A172 (cell line): ENCODE measurements at regions not wholly inside any gene's neighbourhood (a gene's known extent, or its start where the extent isn't known, plus 50 kb on each side); places are given as distances from the start of the nearest gene placed in this dataset.

Source experiments
- DNase-seq: peaks from one replicate; pipeline ENCODE4 v3.0.0-alpha.2; 2015; ENCODE audit warnings: low spot score

- no peak for DNase-seq
Measured at GRCh38 chr15:29919380-29919881, 97.2 kb upstream of the TJP1 start.

DNA sequence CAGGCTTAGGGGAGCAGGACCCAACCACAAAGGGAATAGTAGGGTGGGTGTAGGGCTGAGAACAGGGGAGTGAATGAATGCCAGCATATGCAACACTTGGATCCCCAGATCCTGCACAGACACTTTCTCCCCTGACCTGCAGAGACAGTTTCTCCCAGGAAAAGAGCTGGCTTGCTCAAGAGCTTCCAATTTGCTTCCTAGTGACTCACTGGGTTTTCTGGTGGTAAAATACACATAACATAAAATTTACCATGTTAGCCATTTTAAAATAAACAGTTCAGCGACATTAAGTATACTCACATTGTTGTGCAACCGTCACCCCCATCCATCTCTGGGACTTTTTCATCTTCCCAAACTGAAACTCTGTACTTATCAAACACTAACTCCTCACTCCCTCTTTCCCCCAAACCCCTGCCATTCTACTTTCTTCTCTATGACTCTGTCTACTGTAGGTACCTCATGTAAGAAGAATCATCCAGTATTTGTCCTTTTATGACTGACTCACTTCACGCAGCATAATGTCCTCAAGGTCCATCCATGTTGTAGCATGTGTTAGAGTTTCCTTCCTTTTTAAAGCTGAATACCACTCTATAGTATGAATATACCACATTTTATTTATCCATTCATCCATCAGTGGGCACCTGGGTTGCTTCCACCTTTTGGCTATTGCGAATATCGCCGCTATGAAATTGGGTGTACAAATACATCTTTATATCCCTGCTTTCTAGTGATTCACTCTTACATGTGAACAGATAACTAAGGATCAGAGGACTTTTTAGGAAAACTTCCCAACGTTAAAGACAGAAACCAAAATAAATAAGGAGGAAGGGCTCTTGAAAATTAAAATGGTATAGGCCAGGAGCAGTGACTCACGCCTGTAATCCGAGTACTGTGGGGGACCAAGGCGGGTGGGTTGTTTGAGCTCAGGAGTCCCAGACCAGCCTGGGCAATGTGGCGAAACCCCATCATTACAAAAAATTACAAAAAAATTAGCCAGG is 95.6 kb upstream of the TJP1 start:
- no peak for DNase-seq

DNA sequence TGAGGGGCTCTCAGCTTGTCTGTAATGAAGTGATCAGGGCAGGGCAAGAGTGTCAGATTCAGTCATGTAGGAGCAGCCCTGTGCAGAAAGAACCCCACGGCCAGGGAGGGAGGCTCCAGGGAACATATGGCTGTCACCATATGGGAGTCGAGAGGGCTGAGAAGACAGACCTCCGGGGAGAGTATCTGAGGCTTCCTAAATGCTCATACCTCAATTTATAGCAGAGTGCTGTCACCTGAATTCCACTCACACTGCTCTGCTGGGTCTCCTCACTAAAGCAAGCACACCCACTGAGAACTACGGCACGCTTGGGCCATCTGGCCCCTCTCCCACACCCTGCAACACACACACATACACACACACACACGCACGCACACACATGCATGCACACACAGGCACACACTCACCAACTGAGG is 92.3 kb upstream of the TJP1 start:
- no peak for DNase-seq

GRCh38 chr15:29913528-29914135 is 91.4 kb upstream of the TJP1 start:
- no peak for DNase-seq

DNA sequence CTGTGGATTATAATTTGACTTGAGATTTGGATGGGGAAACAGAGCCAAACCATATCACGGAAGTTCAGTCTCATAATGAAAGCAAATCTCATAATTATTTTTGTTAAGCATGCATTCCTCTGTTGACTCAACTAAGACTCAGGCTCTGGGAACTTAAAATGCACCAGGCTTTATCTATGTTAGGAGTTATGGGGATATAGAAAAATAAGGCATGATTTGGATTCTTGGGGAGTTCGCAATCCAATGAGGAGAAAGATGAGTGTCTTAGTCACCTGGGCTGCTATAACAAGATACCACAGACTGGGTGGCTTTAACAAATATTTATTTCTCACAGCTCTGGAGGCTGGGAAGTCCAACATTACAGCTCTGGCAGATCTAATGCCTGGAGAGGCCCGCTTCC is 89.4 kb upstream of the TJP1 start:
- DNase-seq = no peak

- no peak for DNase-seq
Measured at GRCh38 chr15:29910068-29910467, 87.8 kb upstream of the TJP1 start.

GRCh38 chr15:29904757-29905417 is 82.6 kb upstream of the TJP1 start:
- DNase-seq = no peak

DNA sequence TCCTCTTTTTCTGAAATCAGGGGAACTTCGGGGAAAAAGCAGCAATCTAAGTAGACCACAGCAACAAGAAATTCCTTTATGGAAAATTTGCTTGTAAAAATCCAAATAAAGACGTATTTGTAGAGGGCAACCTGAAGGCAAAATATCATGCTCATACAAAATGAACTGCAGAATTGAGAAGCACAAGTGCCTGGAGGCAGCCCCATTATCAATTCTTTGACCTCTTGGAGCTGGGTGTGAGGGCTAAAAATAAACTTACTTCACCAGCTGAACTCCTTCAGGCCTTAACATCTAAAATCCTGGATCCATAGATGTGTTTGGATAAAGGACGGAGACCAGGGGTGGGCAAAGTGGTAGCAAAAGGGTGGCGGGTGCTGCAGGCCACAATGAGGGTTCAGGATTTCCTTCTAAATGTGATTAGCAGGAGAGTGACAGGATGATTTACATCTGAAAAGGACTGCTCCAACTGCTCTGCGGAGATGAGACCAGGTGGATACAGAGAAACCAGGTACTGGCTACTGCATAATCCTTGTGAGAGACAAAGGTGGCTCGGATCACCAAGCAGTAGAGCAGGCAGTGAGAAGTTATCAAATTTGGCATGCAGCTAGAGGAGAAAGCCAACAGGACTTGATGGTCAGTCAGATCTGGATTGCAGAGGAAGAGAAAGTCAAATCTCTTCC is 81.7 kb upstream of the TJP1 start:
- no peak for DNase-seq

DNA sequence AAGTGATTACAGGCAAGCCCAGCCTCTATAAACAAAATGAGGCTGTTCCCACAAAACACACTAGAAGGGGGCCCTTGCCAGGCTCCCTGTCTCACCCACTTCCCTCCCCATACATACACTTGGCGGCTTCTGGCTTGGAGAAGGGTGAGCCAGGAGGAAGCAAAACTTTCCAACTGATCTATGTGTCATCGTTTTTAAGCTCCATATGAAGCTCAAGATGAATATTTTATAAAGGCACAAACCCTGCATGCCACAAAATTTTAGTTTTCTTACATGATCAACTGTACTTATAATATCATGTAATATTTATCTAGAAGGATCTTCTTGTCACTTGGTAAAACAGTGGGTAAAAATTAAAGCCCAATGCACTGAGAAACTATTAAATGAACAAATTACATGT is 80.8 kb upstream of the TJP1 start:
- no peak for DNase-seq

DNA sequence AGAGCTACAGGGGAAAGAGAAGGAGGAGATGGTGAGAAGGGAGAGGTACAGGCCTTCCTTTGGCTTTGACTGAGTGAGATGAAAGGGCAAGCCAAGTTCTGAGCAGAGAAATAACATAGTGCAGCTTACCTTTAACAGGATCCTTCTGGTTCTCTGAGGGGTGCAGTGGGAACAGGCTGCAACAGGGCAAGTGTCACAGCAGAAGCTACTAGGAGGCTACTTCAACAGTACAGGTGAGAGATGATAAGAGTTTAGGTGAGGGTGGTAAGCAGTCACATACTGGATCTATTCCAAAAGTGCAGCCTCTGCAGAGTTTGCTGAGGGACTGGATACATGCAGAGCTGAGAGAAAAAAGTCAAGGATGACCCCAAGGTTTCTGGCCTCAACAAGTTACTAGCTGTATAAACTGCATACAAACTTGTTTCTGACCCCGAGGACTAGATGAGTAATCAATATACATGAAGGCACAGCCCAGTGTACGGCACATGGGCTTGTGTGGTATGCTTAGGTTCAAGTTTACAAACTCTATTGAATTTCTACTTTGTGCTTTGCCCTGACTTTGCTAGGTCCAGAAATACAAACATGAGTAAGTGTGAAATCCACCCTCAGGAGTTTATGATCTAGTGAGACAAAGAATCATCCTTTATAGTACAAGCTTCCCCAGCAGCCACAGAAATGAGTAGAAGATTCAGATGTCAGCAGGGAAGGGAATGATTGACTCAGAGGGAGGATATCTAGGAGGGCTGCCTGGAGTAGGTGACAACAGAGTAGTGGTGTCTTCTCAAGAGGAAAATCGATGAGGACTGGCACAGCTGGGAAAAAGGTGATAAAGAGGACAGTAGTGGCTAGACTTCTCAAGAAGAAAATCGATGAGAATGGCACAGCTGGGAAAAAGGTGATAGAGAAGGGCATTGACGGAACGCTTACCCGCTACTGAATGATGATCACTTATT is 78.2 kb upstream of the TJP1 start:
- DNase-seq = no peak

DNA sequence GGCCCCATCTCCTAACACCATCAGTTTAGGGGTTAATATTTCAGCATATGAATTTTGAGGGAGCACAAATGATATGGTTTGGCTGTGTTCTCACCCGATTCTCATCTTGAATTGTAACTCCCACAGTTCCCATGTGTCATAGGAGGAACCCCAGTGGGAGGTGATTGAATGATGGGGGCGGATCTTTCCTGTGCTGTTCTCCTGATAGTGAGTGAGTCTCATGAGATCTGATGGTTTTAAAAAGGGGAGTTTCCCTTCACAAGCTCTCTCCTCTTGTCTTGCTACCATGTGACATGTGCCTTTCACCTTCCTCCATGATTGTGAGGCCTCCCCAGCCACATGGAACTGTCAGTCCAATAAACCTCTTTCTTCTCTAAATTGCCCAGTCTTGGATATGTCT is 73.8 kb upstream of the TJP1 start:
- no peak for DNase-seq

- DNase-seq = no peak
Measured at GRCh38 chr15:29891096-29891457, 68.8 kb upstream of the TJP1 start.

DNA sequence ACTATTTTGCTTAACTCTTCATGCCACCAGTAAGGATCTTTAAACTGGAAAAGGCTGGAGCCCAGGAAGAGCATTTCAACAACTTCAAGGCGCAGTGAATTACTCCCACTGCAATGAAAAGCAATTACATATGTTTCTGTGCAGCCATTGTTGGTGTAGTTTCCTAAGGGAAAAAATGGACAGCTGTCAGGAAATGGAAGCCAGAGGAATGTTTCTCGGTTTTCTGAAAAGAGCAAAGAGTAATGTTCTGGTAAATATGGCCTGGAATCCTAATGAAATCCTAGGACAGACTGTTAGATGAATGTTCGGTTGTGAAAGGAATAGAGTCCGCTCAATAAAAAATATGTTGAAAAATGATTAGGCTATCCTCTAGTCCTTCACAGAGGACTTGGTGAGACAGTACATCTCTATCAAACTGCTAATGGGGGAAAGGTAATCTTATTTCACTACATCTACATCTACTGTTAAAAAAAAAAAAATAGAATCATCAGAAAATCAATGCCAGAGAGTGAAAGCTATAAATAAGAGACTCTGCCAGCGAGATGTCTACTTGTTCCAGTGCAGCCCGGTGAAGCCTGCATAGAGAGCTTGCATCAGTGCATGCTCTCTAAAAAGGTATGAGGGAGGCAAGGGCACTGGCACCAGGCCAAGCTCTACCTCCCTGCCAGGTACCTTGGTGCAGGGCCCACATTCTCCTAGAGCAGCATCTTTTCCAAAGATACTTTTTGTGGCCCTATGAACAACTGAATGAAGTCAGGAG is 68.2 kb upstream of the TJP1 start:
- no peak for DNase-seq

DNA sequence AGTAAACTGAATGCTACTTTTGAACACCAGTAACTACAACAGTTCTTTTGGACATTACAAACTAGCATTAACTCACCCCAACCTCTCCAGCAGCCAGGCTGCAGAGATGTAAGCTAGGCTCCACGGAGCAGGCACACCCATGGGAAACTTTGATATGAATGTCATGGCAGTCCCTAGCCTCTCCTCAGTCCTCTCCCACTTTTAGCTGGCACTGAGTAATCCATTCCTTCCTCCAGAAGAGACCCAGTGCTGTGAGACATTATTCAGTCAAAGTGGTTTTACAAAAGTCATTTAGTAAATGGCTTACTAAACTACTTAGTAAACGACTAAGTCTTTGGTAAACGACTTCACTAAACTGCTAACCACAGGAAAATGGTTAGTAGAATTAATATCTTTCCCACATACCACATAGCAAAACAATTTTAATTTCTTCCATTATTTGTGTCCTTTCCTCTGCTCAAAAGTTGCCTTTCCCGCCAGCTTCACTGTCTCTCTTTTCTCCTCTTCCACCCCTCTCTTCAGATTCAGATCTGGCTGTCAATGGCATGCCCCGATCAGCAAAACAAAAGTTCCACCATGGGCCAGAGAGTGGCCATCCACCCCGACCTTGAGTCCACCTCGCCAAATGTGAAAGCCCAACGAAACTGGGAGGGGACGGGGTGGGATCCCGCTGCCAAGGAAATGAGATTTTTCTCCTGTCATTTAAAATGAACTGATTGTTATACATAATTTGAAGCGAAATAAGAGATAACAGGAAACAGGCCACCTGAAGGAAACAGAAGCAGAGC is 67.5 kb upstream of the TJP1 start:
- DNase-seq = no peak

GRCh38 chr15:29888646-29889045 is 66.4 kb upstream of the TJP1 start:
- DNase-seq = no peak

- DNase-seq = no peak
Measured at GRCh38 chr15:29887721-29888120, 65.5 kb upstream of the TJP1 start.

DNA sequence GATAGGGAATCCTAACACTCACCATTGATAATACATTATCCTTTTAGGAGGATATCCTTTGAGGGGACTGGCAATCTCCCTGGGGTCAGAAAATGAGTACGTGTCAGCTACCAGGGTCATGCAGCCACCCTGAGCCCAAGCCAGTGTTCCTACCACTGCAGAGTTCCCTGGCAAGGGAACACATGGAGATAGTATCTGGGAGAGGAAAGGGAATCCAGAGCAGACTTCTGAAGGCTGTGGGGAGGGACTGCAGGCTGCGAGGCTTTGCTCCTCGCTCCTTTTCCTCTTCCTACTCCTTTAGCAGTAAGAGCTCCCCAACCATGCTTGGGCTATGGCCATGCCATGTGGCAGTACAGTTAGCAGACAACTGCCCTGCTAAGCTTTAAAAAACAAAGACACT is 62.9 kb upstream of the TJP1 start:
- no peak for DNase-seq

- DNase-seq = no peak
Measured at GRCh38 chr15:29883126-29883525, 60.9 kb upstream of the TJP1 start.

DNA sequence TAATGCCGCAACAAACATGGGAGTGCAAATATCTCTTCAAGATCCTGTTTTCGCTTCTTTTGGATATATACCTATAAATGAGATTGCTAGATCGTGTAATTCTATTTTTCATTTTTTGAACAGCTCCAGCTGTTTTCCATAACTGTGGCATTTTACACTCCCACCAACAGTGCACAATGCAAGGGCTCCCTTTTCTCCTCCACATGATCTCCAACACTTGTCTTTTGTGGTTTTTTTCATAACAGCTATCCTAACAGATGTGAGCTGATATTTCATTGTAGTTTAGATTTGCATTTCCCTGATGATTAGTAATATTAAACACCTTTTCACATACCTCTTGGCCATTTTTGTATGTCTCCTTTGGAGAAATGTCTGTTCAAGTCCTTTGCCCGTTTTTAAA is 58.6 kb upstream of the TJP1 start:
- no peak for DNase-seq
